ENCODE measurements at regions not wholly inside any gene's neighbourhood (a gene's known extent, or its start where the extent isn't known, plus 50 kb on each side); places are given as distances from the start of the nearest gene placed in this dataset. TPM values are rescaled to one million over a fixed set of nuclear protein-coding genes. Genes with fewer than 3 reads are reported as not detected.
"Not testable (repeated sequence)": the region's sequence is repeated elsewhere in the genome, so short reads cannot be mapped to it uniquely, and the experiment has no call there.

DNA sequence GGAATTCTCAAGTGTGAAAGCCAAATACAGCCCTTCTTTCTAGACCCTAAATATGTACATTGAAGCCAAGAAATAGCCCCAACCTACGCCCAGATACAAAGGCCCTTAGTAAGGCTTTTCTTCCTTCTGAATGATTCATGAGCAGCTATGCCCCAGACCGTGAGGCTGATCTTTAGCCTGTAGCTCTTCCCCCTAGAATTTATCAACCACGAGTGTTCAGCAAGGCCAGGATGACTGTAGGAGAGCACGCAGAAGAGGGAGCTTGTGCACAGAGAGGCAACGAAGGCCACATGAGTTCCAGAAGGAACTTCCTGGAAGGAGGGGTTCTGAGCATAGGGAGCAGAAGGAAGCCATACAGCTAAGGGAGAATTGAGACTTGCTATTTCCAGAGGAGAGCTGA is 53.0 kb upstream of the HABP2 start:
- DNase-seq, result no peak
- no peak overlapping the region for H2AFZ ChIP-seq (ENCODE audit: insufficient read depth, low read depth, low read length, poor library complexity, severe bottlenecking)
- no peak overlapping the region for H3K9ac ChIP-seq (ENCODE audit: insufficient read depth, low read length, poor library complexity, severe bottlenecking)
- TF ChIP-seq CTCF (IDR thresholded peaks at IDR 0.05), result no peak
- no peaks in the 10 kb centered on the region for H3K27me3 ChIP-seq (ENCODE audit: control insufficient read depth in 2 of 2, insufficient read depth in 2 of 2, low read length in 2 of 2)
- no peaks in the 10 kb centered on the region for H3K9me3 ChIP-seq (replicated peaks in 1 of 2; ENCODE audit: control insufficient read depth in 1 of 2, insufficient read depth in 1 of 2, low read length in 2 of 2)
- H3K27ac ChIP-seq (ENCODE audit: low read depth in 1 of 2, low read length in 2 of 2), result no peak overlapping the region
- H3K79me2 ChIP-seq (ENCODE audit: insufficient read depth, low read length), result no peaks in the 10 kb centered on the region
- Mint-ChIP-seq H3K4me1 (peaks cover 62% of the 10 kb centered on the region), H3K36me3 (peaks cover 0 to 2% of the 10 kb centered on the region in 2 donors), H3K27me3 (ENCODE audit: low read depth in 3 of 3) (peaks cover 0 to 3% (median 0%) of the 10 kb centered on the region in 3 donors), H3K27ac (peak overlapping the region in 2 of 7 donors; percentile 5 to 68), H3K4me3 (peak overlapping the region in 1 of 2 donors; percentile 23), H3K9me3 (peaks cover 0 to 5% (median 3%) of the 10 kb centered on the region in 7 donors)
- no peaks in the 10 kb centered on the region for H4K20me1 ChIP-seq (ENCODE audit: insufficient read depth, low read length)
- peaks cover 52 to 57% of the 10 kb centered on the region in 2 donors for H3K4me1 ChIP-seq (ENCODE audit: control insufficient read depth in 1 of 2, insufficient read depth in 2 of 2, low read length in 2 of 2)
- 30% methylated on average over 2 of the region's 5 CpGs for WGBS (ENCODE audit: insufficient coverage)
- intact Hi-C loops (cut with micrococcal nuclease), result no loop called here
- H3K4me3 ChIP-seq (replicated peaks in 1 of 3; ENCODE audit: low read depth in 2 of 3, low read length in 3 of 3), result no peak overlapping the region
- no peaks in the 10 kb centered on the region for H3K36me3 ChIP-seq (replicated peaks in 1 of 2; ENCODE audit: control insufficient read depth in 1 of 2, insufficient read depth in 2 of 2, low read length in 2 of 2)
- H3K4me2 ChIP-seq (replicated peaks; ENCODE audit: extremely low read depth, low read length, poor library complexity, severe bottlenecking), result peak overlapping the region; percentile 32

DNA sequence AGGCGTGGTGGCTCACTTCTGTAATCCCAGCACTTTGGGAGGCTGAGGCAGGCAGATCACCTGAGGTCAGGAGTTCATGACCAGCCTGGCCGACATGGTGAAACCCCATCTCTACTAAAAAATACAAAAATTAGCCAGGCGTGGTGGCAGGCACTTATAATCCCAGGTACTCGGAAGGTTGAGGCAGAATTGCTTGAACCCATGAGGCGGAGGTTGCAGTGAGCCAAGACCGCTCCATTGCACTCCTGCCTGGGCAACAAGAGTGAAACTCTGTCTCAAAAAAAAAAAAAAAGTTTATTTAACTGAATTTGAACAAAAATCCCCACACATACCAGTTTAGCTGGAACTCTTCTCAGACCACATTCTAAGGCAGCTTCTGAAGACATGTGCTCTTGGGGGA is 51.8 kb upstream of the HABP2 start:
- peaks cover 48 to 53% of the 10 kb centered on the region in 2 donors for H3K4me1 ChIP-seq (ENCODE audit: control insufficient read depth in 1 of 2, insufficient read depth in 2 of 2, low read length in 2 of 2)
- peaks cover 59% of the 10 kb centered on the region for H3K4me1 Mint-ChIP-seq
- H3K4me3 ChIP-seq (replicated peaks in 1 of 3; ENCODE audit: low read depth in 2 of 3, low read length in 3 of 3); H3K27me3 ChIP-seq (ENCODE audit: control insufficient read depth in 2 of 2, insufficient read depth in 2 of 2, low read length in 2 of 2); H3K9me3 Mint-ChIP-seq; H3K27me3 Mint-ChIP-seq (ENCODE audit: low read depth in 3 of 3); H3K79me2 ChIP-seq (ENCODE audit: insufficient read depth, low read length); H3K4me3 Mint-ChIP-seq; H2AFZ ChIP-seq (ENCODE audit: insufficient read depth, low read depth, low read length, poor library complexity, severe bottlenecking); DNase-seq; H3K9me3 ChIP-seq (replicated peaks in 1 of 2; ENCODE audit: control insufficient read depth in 1 of 2, insufficient read depth in 1 of 2, low read length in 2 of 2); H3K27ac ChIP-seq (ENCODE audit: low read depth in 1 of 2, low read length in 2 of 2); H3K9ac ChIP-seq (ENCODE audit: insufficient read depth, low read length, poor library complexity, severe bottlenecking); H4K20me1 ChIP-seq (ENCODE audit: insufficient read depth, low read length); H3K36me3 Mint-ChIP-seq; intact Hi-C loops (cut with micrococcal nuclease); H3K27ac Mint-ChIP-seq; H3K4me2 ChIP-seq (replicated peaks; ENCODE audit: extremely low read depth, low read length, poor library complexity, severe bottlenecking); H3K36me3 ChIP-seq (replicated peaks in 1 of 2; ENCODE audit: control insufficient read depth in 1 of 2, insufficient read depth in 2 of 2, low read length in 2 of 2): not testable (repeated sequence)
- WGBS (ENCODE audit: insufficient coverage), result 100% methylated on average over 4 of the region's 6 CpGs

Small RNA genes in the stretch of these regions (small RNA-seq; reads per million reads assigned to genes)
- not detected for gene RNU7-165P (ENCODE audit: insufficient read length, low read depth)

All from CD14-positive monocyte (primary cell).